NCI-H446 treated with DMSO at 0.1 percent for 48 hours (cell line): ENCODE measurements at regions not wholly inside any gene's neighbourhood (a gene's known extent, or its start where the extent isn't known, plus 50 kb on each side); places are given as distances from the start of the nearest gene placed in this dataset.
"Not testable (repeated sequence)": the region's sequence is repeated elsewhere in the genome, so short reads cannot be mapped to it uniquely, and the experiment has no call there.

Source experiments
- DNase-seq: peaks from one replicate; lab custom pipeline; 2025; lab: John Stamatoyannopoulos, UW

DNA sequence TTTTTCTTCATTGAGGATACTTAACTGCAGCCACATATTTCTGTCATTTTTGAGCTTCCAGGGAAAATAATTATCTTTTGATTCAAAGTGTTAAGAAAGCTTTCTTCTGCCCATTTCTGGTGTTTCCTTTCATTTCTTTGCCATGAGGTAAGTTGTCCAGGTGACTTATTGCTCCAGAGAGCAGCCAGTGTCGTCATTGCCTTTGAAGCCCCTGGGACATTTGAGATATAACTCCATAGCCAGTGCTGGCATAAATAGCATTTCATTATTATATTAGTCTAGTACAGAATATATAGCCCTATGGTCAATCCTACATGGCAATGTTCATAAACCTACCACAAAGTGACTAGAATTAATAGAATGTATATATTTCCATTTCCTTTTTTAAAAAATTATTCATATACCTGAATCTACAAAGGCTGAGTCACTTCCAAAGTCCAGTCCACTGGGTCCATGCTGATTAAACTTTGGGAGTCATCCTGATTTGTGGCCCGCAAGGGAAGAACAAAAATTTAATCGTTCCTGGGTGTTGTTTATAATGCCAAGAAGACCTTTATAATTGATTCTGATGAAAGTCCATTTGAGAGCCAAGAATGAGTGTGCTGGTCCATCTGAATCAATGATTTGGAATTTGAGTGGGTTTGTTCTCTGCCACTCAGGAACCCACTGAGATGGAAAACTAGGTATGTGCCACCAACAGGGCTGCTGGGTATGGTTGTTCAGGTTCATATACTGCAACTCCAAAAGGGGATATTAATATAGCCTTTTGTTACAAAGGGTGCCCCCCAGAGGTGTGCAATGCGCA is 221.8 kb upstream of the PLXNA2 start:
- DNase-seq = no peak

DNA sequence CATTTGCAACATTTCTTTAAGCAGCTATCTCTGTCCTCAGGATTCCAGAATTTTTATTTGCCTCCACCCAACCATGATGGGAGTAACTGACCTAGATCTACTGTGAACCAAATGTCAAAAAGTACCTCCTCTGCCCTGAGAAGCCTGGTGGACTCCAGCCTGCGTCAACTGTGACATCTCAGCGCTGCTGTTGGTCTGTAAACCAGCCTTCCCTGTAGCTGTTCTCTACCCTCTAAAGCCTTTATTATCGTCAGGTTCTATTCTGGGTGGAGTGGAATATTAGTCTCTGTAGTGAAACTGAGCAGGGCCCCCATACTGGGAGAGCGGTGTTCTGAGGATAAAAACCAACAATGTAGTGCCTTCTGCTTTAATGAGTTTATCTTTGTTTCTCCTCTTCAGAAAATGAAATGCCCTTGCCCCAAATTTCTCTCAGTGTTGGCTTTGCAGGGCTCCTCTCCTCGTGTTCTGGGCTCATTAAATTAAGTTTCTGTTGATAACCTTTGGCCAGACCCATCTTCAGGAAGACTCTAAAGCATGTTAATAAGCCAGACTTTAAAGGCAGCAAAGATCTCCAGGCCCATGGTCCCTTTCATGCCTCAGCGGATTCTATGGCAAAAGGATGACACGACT is 223.1 kb upstream of the PLXNA2 start:
- DNase-seq = no peak

DNA sequence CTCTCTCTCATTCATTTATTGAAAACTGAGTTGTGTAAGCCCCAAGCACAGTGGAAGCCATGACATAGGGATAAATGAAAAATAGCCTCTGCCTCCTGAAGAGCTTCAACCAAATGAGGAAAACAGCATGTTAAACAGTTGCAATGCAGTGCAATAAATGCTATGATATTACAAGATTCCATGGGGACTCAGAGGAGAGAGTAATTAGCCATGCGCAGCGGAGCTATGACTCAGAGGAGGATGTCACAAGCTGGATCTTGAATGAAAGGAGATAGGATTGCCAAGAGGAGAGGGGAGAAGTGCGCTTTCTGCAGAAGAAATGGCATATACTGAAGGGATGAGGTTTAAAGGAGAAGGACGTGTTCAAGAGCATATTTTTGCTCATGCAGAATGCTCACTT is 231.3 kb upstream of the PLXNA2 start:
- DNase-seq = peak; percentile 81

DNA sequence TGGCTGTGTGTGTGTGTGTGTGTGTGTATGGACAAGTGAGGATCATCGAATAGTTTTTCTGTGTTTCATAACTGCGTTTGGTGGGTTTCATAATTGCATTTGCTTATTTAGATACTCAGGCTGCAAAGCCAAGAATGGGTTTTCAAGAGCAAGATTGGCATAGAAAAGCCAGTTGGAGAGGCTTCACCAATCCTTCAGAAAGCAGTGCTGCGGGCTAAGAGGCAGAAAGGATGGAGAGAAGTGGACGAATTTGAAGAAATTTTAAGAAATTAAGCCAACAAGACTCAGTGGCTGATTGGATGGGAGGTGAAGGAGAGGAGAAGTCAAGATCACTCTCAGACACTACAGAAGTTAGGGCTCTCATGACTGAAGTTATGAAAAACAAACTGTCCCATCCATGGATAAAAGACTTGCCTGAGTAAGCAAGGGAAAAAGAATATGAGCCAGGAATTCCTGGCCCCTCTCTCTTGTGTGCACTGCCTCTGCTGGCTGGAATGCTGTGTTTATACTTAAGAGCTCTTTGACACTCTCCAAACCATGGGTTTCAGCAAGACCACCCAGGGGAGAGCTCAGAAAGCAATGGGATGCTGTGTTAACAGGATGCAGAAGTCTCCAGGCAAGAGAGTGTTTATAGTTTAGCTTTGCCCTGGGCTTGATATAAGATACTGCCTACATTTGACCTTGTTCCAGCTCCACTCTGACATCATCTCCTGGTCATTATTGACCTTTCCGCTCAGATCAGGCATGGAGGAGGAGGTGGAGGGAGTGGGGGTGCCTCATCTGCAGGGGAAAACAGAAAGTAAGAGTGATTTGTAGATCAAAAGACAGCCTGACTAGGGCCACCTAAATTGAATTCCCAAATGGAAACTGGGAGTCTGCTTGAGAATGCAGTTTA is 232.0 kb upstream of the PLXNA2 start:
- no peak for DNase-seq

DNA sequence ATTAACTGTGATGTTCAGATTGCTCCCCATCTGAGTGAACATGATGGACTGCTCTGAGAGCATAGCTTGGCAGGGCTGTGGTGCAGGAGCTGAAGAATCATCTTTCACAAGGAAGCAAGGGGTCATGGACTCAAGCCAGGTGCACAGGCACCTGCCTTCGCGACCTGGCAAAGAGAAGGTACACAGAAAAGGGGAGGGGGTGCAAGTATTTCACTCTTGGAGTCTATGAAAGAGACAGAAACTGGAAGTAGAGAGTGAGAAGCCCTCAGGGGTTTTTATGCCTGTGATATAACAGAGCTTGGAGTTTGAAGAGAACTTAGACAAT is 232.6 kb upstream of the PLXNA2 start:
- DNase-seq = no peak

DNA sequence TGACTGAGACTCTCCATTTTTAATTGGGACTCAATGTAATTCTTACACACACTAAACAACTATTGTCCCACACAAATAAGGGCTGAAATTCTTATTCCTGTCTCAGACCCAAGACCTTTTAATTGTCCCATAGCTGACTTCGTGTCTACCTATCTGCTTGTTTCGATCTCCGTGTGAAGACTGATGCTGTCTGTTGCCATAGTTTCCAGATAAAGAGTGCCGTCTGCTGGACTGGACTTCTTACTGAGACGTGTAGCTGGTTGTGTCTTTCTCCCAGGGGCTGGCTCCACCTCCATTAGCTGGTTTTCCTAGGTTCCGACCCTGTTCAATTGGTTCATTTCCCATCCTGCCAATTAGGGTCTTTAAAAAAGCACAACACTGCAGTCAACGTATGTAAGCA is 235.3 kb upstream of the PLXNA2 start:
- DNase-seq = no peak

DNA sequence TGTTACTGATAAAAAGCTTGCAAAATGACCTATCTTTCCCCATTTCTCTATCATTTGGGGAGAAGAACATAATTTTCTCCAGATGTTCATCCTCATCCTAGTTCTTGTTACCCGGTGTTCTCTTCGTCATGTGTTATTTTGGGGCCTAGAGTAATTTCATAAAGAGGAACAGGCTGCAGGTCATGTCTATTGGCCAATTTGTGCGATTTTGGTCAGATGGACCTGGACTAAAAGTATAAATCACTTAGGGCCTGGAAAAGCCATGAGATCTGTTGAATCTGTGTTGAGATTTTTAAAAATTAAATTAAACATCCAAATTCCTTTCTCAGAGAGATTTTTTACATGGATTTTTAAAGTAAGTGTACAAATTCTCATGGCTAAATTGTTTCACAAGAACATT is 241.3 kb upstream of the PLXNA2 start:
- no peak for DNase-seq

DNA sequence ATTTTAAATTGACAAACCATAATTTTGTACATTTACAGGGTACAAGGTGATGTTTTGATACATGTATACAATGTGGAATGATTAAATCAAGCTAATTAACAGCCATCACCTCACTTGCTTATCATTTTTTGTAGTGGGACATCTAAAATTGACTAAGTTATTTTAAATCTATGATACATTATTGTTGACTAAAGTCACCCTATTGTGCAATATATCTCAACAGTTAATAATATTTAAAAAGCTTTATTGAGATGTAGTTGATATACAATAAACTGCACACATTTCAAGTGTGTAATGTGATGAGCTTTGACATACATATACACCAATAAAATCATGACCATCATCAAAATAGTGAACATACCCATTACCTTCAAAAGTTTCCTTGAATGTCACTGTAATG is 242.5 kb upstream of the PLXNA2 start:
- DNase-seq = no peak

DNA sequence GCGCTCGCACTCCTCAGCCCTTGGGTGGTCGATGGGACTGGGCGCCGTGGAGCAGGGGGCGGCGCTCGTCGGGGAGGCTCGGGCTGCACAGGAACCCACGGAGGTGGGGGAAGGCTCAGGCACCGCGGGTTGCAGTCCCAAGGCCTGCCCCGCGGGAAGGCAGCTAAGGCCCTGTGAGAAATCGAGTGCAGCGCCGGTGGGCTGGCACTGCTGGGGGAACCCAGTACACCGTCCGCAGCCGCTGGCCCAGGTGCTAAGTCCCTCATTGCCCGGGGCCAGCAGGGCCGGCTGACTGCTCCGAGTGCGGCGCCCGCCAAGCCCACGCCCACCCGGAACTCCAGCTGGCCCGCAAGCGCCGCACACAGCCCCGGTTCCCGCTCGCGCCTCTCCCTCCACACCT is 244.2 kb upstream of the PLXNA2 start:
- not testable (repeated sequence) for DNase-seq

DNA sequence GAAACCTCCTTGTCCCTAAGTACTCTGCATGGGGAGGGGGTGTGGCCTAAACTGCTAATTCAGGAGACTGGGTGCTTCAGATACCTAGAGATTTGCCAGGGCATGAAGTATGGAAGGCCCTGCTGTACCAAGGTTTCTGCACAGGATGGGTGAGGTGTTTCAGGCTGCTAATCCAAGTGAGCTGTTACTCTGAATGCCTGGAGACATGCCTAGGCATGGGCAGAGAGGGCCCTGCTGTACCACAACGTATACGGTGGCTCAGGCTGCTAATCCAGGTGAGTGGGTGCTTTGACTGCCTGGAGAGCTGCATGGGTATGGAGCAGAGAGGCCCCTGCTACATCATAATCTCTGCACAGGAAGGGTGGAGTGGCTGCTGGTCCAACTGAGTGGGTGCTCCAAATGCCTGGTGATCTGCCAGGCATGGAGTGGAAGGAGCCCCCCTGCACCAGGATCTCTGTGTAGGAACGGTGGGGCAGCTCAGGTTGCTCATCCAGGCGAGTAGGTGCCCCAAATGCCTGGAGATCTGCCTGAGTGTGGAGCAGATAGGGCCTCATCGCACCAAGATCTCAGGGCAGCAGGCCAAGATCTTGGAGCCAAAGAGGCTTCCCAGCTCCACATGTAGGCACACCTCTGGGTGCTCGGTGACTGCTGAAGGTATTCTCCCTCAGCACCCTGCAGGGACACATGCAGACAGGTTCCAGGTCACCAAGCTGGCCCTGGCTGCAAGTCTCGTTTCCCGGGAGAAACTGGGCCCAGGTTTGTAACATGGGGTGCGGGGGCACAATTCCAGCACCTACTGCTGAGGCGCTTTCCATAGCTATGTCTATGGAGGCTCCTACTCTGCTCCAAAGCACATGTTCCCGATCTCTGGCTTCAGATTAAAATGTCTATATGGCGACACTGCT is 252.5 kb upstream of the PLXNA2 start:
- no peak for DNase-seq

DNA sequence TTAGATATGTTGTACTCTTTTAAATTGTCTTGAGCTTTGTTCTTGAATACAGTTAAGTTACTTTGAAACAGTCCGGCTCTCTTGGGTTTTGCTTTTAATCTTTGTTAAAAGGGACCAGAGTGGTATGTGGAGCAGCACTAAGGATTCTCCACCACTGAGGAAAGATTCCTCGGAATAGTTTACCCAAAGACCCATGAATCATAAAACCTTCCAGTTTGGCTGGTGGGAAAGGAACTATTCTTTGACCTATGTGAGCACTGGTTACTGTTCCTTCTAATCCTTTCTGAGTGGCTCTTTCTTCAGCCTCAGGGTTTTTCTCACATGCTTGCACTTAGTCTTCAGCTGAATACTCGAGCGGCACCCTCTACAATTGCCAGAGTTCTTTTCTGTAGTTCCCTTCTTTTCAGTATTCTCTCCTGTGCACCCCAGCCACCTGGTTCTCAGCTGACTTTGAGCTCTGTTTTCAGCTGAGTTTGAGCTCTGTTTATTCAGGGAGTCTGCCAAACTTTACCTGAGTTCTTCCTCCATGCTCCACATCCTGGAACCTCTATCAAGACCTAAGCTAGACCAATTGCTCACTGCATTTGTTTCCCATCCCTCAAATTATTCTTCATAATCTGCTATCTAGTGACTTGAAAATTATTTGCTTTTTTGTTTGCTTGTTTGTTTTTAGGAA is 253.8 kb upstream of the PLXNA2 start:
- no peak for DNase-seq

DNA sequence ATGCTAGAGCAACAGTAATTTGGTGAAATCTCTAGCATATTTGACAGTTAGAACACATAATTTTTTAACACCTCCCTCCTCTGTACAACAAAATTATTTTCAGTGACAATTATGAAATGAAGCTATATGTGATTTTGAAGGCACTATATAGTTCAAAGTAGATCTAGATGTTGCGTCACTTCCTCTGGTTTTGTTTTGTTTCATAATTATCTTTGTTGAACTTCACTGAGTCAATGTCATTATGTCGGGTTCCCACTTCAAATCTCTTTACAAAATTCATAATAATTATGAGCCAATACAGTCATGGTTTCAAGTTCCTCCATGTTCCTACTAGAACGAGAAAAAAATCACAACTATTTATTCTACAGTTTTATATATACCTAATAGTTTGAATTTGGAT is 254.8 kb upstream of the PLXNA2 start:
- DNase-seq = no peak

DNA sequence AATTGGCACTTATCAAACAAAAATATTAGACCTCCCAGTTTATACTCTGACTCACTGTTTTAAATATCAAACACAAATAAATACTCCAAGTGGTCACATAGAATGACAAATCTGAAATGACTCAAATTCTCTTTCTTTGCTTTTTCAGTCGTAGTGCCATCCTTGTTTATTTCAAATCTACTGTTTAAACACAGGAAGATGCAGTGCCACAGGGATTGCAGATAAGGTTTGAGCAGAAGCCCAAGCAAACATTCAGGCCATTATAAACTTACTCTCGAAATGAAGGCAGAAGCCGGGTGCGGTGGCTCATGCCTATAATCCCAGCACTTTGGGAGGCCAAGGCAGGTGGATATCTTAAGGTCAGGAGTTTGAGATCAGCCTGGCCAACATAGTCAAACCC is 255.4 kb upstream of the PLXNA2 start:
- DNase-seq = no peak

DNA sequence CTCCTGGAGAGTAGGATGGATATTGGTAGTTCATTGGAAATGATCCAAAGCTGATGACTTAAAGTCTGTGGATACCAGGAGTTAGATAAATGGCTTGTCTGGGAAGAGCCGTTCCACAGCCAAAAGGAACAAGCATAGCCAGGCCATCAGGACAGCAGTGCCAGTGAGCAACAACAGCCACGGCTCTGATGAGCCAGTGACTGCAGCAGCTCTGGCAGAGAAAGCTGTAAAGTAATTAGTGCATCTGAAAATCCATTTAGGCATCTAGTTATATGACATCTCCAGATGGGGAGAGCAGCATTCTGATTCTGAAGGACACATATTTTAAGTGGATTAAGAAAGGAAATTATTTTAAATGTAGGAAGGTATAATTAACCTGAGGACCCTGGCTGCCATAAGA is 256.2 kb upstream of the PLXNA2 start:
- peak; percentile 90 for DNase-seq

DNA sequence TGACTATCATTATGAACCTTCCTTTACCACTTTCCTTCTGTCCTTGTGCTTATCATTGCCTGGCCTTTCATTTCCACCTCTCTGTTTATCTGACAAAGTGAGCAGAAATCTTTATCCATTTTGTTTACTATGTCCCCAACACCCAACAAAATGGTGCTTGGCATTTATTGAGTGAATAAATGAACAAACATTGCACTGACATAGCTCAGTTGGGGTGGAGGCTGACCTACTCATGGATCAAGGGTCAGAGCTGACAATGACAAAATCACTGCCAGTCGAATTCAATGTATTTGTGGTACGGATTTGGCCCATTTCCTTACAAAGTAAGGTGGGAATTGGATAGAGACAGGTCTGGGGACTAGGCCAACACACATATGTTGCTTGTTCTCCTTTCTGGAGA is 257.4 kb upstream of the PLXNA2 start:
- peak; percentile 37 for DNase-seq

DNA sequence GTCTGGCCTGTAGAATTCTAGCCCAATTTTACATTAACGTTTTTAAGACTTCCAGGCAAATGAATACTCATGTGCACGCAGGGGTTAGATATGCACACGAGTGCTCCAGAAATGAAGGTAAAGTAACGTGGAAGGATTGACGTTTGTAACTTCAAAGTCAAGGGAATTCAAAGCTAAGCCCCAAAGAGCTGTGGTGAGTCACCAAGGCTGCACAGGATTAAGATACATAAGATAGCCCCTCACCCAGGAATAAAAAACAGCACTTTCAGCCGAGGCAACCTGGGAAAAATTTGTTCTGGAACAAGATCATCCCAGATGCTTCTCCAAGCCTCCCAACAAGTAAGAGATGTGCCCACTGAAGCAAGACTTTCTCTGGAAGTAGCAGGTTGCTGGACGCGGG is 259.6 kb upstream of the PLXNA2 start:
- DNase-seq = no peak

DNA sequence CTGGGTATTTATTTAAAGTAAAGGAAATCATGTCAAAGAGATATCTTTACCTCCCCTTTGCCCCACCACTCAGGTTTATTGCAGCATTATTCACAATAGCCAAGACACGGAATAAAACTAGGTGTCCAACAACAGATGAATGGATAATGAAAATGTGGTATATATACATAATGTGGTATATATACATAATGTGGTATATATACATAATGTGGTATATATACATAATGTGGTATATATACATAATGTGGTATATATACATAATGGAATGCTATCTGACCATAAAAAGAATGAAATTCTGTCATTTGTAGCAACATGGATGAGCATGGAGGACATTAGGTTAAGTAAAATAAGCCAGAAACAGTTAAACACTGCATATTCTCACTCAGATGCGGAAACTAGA is 262.6 kb upstream of the PLXNA2 start:
- no peak for DNase-seq

DNA sequence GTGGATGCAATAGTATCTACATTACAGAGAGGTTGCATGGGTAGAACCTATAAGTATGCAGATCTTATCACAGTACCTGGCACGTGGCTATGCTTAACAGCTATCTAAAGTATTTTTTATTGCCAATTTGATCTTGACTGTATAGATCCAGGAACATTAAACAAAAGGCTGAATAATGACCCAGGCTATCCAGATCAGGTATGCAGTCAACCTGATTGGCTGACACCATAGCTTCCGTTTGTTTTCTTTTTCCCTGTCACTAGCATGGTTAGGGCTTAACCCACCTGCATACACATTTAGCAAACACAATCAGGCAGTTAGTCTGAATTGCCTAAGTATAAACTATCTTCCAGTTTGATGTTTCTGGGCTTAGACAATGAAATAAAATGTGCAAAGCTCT is 264.9 kb upstream of the PLXNA2 start:
- no peak for DNase-seq

DNA sequence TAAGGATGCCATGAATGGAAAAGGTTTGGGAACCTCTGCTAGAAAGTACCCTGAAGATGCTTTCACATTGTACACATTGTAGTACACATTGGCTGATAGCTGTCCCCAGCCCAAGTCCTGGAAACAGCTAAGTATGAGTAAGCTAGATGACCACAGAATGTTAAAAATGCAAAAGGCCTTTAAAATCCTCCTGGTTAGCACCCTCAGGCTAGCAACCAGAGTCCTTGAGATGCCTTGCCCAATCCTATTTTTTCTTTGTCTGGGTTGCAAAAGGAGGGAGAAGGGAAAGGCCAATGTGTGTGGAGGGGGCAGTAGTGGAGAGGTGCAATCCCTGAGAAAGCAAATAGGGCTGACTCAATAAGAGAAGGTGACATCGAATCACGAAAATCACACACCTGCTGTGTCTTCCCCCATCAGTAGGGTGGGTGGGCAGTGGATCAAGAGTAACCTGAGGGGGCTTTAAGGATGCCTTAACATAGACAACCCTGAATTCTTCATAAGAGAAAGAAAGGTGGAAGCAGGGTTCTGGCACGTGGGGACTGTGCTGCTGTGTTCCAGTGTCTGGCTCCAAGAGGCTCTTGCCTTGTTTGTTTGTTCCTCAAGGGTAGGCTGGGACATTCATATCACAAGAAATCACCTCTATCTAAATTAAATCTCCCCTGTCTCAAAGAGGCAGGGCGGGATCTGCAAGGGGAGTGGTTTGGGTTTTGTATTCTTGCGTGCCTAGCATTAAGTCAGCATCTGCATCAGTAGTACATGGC is 266.2 kb upstream of the PLXNA2 start:
- no peak for DNase-seq

DNA sequence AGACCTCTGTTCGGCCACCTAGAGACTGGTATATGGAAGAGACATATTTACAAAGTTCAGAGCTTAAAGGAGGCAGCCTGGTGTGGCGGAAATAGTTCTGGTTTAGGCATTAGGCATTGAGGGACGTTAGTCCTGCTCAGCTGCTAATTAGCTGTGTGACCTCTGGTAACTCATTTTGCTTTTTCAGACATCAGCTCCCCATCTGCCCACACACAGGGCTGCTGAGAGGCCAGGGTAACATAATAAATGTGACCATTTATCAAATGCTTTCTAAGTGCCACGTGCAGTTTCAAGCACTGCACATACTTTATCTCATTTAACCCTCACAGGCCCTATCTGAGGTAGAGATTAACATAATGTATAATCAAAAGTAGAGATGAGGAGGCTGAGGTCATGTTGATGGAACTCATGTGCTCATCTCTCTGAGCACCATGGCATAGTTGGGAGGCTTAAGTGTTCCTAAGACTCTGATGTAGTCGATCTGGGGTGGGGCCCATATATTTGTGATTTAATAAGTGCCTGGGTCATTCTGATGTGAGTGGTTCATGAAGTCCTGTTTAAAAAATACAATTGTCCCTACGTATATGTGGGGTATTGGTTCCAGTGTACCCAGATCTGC is 267.2 kb upstream of the PLXNA2 start:
- no peak for DNase-seq
